Astrocyte of the spinal cord (primary cell): ENCODE measurements at regions not wholly inside any gene's neighbourhood (a gene's known extent, or its start where the extent isn't known, plus 50 kb on each side); places are given as distances from the start of the nearest gene placed in this dataset.

Source experiments
- DNase-seq: peaks from one replicate; pipeline ENCODE4 v3.0.0; 2011; ENCODE audit warnings: low read depth, low spot score
- H3K4me3 ChIP-seq: 2 replicates; pipeline ENCODE4 v1.5.1; 2011; ENCODE audit warnings: low read depth, mild to moderate bottlenecking, low read length, moderate library complexity
- CTCF ChIP-seq: IDR thresholded peaks from 2 replicates; pipeline ENCODE4 v1.5.1; 2012; ENCODE audit warnings: low read depth, mild to moderate bottlenecking, low read length, inconsistent platforms
- in situ Hi-C: cut with HindIII; loops from 2 replicates; pipeline ENCODE4 v1.10.0; 2017; ENCODE audit warnings: low sequenced_read_pairs

- DNase-seq, result peak; percentile 94
- no peak for TF ChIP-seq CTCF
- in situ Hi-C loops, result no loop called here
Measured at GRCh38 chr7:84251277-84251781, 56.7 kb upstream of the SEMA3A start.

GRCh38 chr7:84250452-84250851 lies 55.9 kb upstream of the SEMA3A start:
- in situ Hi-C loops, result no loop called here

More at GRCh38 chr7:84251277-84251781, 56.7 kb upstream of the SEMA3A start:
- no peak overlapping the region for H3K4me3 ChIP-seq

GRCh38 chr7:84249656-84250055 lies 55.1 kb upstream of the SEMA3A start:
- H3K4me3 ChIP-seq, result no peak overlapping the region
- no peak for TF ChIP-seq CTCF
- in situ Hi-C loops, result no loop called here

More at GRCh38 chr7:84250452-84250851, 55.9 kb upstream of the SEMA3A start:
- H3K4me3 ChIP-seq, result no peak overlapping the region
- no peak for DNase-seq
- no peak for TF ChIP-seq CTCF

GRCh38 chr7:84248843-84249242 lies 54.3 kb upstream of the SEMA3A start:
- TF ChIP-seq CTCF, result no peak
- DNase-seq, result no peak
- in situ Hi-C loops, result no loop called here
- no peak overlapping the region for H3K4me3 ChIP-seq

More at GRCh38 chr7:84249656-84250055, 55.1 kb upstream of the SEMA3A start:
- no peak for DNase-seq

GRCh38 chr7:84248267-84248666 lies 53.7 kb upstream of the SEMA3A start:
- in situ Hi-C loops, result no loop called here
- no peak for DNase-seq
- no peak overlapping the region for H3K4me3 ChIP-seq
- no peak for TF ChIP-seq CTCF

GRCh38 chr7:84247591-84247990 lies 53.0 kb upstream of the SEMA3A start:
- no peak overlapping the region for H3K4me3 ChIP-seq
- peak; percentile 17 for TF ChIP-seq CTCF
- in situ Hi-C loops, result no loop called here
- DNase-seq, result peak; percentile 73

- H3K4me3 ChIP-seq, result no peak overlapping the region
- no peak for TF ChIP-seq CTCF
- DNase-seq, result no peak
- in situ Hi-C loops, result no loop called here
Measured at GRCh38 chr7:84245835-84246234, 51.2 kb upstream of the SEMA3A start.
